ENCODE measurements at regions not wholly inside any gene's neighbourhood (a gene's known extent, or its start where the extent isn't known, plus 50 kb on each side); places are given as distances from the start of the nearest gene placed in this dataset.

DNA sequence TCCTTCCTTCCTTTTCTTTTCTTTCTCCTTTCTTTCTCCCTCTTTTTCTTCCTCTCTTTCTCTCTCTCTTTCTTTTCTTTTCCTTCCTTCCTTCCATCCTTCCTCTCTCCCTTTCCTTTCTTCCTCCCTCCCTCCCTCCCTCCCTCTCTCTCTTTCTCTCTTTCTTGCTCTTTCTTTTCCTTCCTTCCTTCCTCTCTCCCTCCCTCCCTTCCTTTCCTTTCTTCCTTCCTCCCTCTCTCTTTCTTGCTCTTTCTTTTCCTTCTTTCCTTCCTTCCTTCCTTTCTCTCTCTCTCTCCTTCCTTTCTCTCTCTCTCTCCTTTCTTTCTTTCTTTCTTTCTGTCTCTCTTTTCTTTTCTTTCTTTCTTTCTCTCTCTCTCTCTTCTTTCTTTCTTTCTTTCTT lies 207.6 kb downstream of the ATP23 start:
- no peak for FAIRE-seq
- no peak for DNase-seq (ENCODE audit: insufficient read length, low spot score)
- TF ChIP-seq POLR2AphosphoS5 (IDR thresholded peaks at IDR 0.05; ENCODE audit: low read depth, low read length), result no peak
- no peak for TF ChIP-seq POU2F2 (IDR thresholded peaks at IDR 0.05; ENCODE audit: low read depth, low read length)
- TF ChIP-seq PAX5 (IDR thresholded peaks at IDR 0.05; ENCODE audit: insufficient read depth, low read length, severe bottlenecking), result no peak
- TF ChIP-seq TAF1 (IDR thresholded peaks at IDR 0.05; ENCODE audit: low read depth, low read length), result no peak
- no peak for TF ChIP-seq SPI1 (IDR thresholded peaks at IDR 0.05; ENCODE audit: low read depth, low read length)
- no peak for TF ChIP-seq POLR2A (IDR thresholded peaks at IDR 0.05; ENCODE audit: low read depth, low read length)

DNA sequence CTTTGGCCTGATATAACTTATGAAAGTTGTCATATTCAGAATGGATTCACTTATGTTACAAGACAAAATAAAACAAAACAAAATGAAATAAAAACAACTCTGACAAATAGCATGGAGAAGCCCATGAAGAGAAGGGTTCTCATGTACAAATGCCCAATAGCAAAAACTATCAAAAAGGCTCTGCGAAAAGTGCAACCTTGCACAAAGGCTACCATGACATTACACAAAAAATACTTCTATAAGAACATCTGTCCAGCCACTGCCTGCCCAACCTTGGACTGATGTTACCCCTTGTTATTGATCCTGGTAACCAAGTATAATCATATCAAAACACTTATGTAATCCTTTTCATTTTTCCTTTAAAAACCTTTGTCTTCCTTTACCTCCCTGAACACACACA lies 213.0 kb downstream of the ATP23 start:
- FAIRE-seq (no peak), DNase-seq (ENCODE audit: insufficient read length, low spot score) (no peak)
- TF ChIP-seq SPI1 (IDR thresholded peaks at IDR 0.05; ENCODE audit: low read depth, low read length) (no peak), POLR2A (IDR thresholded peaks at IDR 0.05; ENCODE audit: low read depth, low read length) (no peak), POLR2AphosphoS5 (IDR thresholded peaks at IDR 0.05; ENCODE audit: low read depth, low read length) (no peak), POU2F2 (IDR thresholded peaks at IDR 0.05; ENCODE audit: low read depth, low read length) (no peak), PAX5 (IDR thresholded peaks at IDR 0.05; ENCODE audit: insufficient read depth, low read length, severe bottlenecking) (no peak), TAF1 (IDR thresholded peaks at IDR 0.05; ENCODE audit: low read depth, low read length) (no peak)

DNA sequence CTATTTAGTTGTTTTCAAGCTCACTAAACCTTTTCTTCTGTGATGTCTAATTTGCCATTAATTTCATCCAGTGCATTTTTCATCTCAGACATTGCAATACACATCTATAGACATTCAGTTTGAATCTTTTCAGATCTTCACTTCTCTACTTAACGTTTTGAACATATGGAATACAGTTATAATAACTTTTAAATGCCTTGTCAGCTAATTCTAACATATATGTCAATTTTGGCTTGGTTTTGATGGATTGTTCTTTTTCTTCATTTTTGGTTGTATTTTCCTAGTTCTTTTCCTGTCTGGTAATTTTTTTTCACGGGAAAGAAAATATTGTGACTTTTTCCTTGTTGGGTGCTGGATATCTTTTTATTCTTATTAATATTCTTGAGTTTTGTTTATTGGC lies 215.3 kb downstream of the ATP23 start:
- no peak for FAIRE-seq
- DNase-seq (ENCODE audit: insufficient read length, low spot score), result no peak
- TF ChIP-seq TAF1 (IDR thresholded peaks at IDR 0.05; ENCODE audit: low read depth, low read length) (no peak), SPI1 (IDR thresholded peaks at IDR 0.05; ENCODE audit: low read depth, low read length) (no peak), POLR2AphosphoS5 (IDR thresholded peaks at IDR 0.05; ENCODE audit: low read depth, low read length) (no peak), POLR2A (IDR thresholded peaks at IDR 0.05; ENCODE audit: low read depth, low read length) (no peak), PAX5 (IDR thresholded peaks at IDR 0.05; ENCODE audit: insufficient read depth, low read length, severe bottlenecking) (no peak), POU2F2 (IDR thresholded peaks at IDR 0.05; ENCODE audit: low read depth, low read length) (no peak)

DNA sequence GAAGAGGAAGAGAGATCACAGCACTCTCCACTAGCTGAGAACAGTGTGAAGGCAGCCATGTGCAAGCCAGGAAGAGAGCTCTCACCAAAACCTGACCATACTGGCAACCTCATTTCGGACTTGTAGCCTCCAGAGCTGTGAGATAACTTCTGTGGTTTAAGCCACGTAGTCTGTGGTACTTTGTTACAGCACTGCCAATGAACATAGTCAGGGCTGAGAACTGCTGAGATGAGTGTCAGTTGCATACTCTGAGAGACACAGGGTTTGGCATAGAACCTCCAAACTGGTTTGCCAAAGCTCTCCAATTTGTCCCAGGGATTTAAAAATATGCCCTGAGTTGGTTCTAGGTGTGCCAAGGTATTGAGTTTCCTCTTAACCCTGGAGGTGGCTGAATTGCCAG lies 218.6 kb downstream of the ATP23 start:
- DNase-seq (ENCODE audit: insufficient read length, low spot score) (no peak), FAIRE-seq (no peak)
- TF ChIP-seq POLR2A (IDR thresholded peaks at IDR 0.05; ENCODE audit: low read depth, low read length), result no peak

DNA sequence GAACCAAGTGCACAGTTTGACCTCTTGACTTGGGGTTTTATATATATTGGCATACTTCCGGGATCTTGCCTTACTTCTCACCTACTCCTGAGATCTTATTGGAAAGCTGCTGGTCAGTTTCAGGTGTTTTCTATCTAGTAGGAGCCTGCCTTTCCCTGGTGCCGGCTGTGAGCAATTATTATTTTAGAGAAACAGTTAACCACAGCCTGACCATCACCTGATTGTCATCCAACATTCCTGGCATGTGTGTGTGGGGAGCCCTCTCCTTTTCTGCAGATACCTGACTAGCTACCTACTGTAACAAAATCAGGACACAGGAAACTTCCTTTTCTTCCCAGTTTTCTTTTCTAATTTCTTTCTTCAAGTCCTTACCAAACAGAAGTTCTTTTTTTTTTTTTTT lies 220.4 kb downstream of the ATP23 start:
- DNase-seq (ENCODE audit: insufficient read length, low spot score), result no peak
- TF ChIP-seq POLR2A (IDR thresholded peaks at IDR 0.05; ENCODE audit: low read depth, low read length), result no peak
- no peak for TF ChIP-seq POLR2AphosphoS5 (IDR thresholded peaks at IDR 0.05; ENCODE audit: low read depth, low read length)
- TF ChIP-seq PAX5 (IDR thresholded peaks at IDR 0.05; ENCODE audit: insufficient read depth, low read length, severe bottlenecking), result no peak
- TF ChIP-seq TAF1 (IDR thresholded peaks at IDR 0.05; ENCODE audit: low read depth, low read length), result no peak
- TF ChIP-seq SPI1 (IDR thresholded peaks at IDR 0.05; ENCODE audit: low read depth, low read length), result no peak
- no peak for TF ChIP-seq POU2F2 (IDR thresholded peaks at IDR 0.05; ENCODE audit: low read depth, low read length)
- FAIRE-seq, result no peak

DNA sequence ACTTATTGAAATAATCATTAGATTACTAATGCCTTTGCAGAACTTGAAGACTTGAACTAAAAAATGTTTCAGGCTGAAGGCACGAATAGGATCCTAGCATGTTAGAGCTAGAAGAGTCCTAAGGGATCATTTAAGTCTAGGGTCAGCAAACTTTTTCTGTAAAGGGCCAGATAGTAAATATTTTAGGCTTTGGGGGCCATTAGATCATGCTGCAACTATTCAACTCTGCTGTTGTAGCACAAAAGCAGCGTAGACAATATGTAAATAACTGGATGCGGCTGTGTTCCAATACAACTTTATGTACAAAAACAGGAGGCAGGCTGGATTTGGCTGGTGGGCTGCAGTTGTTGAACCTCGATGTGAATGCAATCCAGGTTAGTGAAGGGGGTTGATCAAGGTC lies 221.7 kb downstream of the ATP23 start:
- no peak for TF ChIP-seq PAX5 (IDR thresholded peaks at IDR 0.05; ENCODE audit: insufficient read depth, low read length, severe bottlenecking)
- no peak for TF ChIP-seq SPI1 (IDR thresholded peaks at IDR 0.05; ENCODE audit: low read depth, low read length)
- no peak for TF ChIP-seq POLR2AphosphoS5 (IDR thresholded peaks at IDR 0.05; ENCODE audit: low read depth, low read length)
- TF ChIP-seq TAF1 (IDR thresholded peaks at IDR 0.05; ENCODE audit: low read depth, low read length), result no peak
- no peak for TF ChIP-seq POLR2A (IDR thresholded peaks at IDR 0.05; ENCODE audit: low read depth, low read length)
- TF ChIP-seq POU2F2 (IDR thresholded peaks at IDR 0.05; ENCODE audit: low read depth, low read length), result no peak
- FAIRE-seq, result no peak
- no peak for DNase-seq (ENCODE audit: insufficient read length, low spot score)

DNA sequence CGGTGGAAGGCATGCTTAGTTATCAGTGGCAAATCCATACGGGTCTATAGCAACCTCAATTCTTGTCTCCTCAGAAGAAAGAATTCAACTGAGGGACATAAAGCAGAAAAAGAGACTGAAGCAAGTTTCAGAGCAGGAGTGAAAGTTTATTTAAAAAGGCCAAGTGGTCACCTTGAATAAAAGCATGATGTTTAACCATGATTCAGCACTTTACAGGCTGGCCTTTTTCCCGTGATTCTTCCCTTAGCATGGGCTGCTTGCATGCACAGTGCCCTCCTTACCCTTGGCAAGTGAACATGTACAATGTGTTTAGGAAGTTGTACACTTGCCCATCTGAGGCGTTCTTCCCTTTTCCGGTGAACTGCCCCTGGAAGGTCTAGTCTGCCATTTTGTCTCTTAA lies 225.3 kb downstream of the ATP23 start:
- no peak for DNase-seq (ENCODE audit: insufficient read length, low spot score)
- no peak for FAIRE-seq
- TF ChIP-seq POLR2A (IDR thresholded peaks at IDR 0.05; ENCODE audit: low read depth, low read length) (no peak), SPI1 (IDR thresholded peaks at IDR 0.05; ENCODE audit: low read depth, low read length) (no peak), PAX5 (IDR thresholded peaks at IDR 0.05; ENCODE audit: insufficient read depth, low read length, severe bottlenecking) (no peak), TAF1 (IDR thresholded peaks at IDR 0.05; ENCODE audit: low read depth, low read length) (no peak), POU2F2 (IDR thresholded peaks at IDR 0.05; ENCODE audit: low read depth, low read length) (no peak), POLR2AphosphoS5 (IDR thresholded peaks at IDR 0.05; ENCODE audit: low read depth, low read length) (no peak)

DNA sequence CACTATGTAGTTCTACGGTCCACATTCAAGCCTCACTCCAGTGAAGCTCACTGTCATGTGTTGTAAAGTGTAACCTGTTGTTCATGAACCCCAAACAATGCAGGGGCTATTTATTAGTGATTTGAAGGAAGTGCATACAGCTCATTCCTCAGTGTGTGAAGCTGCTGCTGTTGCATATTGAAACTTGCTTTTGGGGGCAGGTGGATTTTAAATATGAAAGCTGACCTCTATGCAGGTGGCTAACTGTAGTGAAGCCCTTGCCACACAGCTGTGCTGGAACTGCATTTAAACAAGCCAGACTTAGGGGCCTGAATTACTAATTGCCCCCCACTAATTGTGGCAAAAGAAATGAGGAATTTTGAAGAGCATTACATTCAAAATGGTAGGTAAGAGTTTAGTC lies 226.3 kb downstream of the ATP23 start:
- TF ChIP-seq SPI1 (IDR thresholded peaks at IDR 0.05; ENCODE audit: low read depth, low read length) (no peak), PAX5 (IDR thresholded peaks at IDR 0.05; ENCODE audit: insufficient read depth, low read length, severe bottlenecking) (no peak), POLR2A (IDR thresholded peaks at IDR 0.05; ENCODE audit: low read depth, low read length) (no peak), POU2F2 (IDR thresholded peaks at IDR 0.05; ENCODE audit: low read depth, low read length) (no peak)
- no peak for FAIRE-seq
- no peak for DNase-seq (ENCODE audit: insufficient read length, low spot score)

DNA sequence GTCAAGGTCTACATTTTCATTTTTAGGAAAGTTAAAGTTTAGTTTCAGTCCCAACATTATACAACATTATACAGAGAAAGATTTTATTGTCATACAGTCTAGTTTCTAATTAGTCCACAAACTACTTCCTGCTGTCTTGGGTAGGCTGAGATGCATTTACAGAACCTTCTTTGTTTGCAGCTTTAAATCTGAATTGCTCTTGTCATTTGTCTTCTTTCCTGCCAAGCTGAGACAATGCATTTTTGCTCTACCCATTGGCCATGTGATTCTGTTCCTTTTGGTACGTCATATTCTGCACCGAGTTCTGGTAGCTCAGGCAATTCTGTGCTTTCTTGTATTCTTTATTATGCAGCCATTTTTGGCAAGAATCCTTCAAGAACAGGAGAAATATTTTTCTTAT lies 228.5 kb downstream of the ATP23 start:
- FAIRE-seq (no peak), DNase-seq (ENCODE audit: insufficient read length, low spot score) (no peak)
- TF ChIP-seq POLR2AphosphoS5 (IDR thresholded peaks at IDR 0.05; ENCODE audit: low read depth, low read length) (no peak), SPI1 (IDR thresholded peaks at IDR 0.05; ENCODE audit: low read depth, low read length) (no peak)

DNA sequence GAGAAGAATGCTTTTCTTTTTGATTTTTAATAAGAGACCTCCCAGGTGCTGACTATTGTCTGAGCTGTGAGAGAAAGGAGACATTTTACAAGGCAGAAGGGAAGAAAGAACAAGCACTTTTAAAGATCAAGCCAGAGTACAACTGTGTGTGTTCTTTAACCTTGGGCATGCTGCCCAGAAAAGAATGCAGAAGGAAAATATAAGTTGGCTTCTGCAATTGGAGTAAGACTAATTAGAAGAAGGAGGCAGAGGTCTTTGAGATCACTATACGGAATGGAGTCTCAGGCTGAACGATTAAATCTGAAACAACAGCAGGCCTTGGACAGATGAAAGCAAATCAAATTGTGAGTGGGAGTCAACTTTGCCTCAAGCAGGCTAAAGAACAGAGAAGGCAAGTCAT lies 230.5 kb downstream of the ATP23 start:
- DNase-seq (ENCODE audit: insufficient read length, low spot score), result no peak
- no peak for FAIRE-seq
- TF ChIP-seq POLR2AphosphoS5 (IDR thresholded peaks at IDR 0.05; ENCODE audit: low read depth, low read length), result no peak
- TF ChIP-seq PAX5 (IDR thresholded peaks at IDR 0.05; ENCODE audit: insufficient read depth, low read length, severe bottlenecking), result no peak
- TF ChIP-seq SPI1 (IDR thresholded peaks at IDR 0.05; ENCODE audit: low read depth, low read length), result no peak
- TF ChIP-seq TAF1 (IDR thresholded peaks at IDR 0.05; ENCODE audit: low read depth, low read length), result no peak
- TF ChIP-seq POLR2A (IDR thresholded peaks at IDR 0.05; ENCODE audit: low read depth, low read length), result no peak
- no peak for TF ChIP-seq POU2F2 (IDR thresholded peaks at IDR 0.05; ENCODE audit: low read depth, low read length)
